GM12892 (cell line): ENCODE measurements at regions not wholly inside any gene's neighbourhood (a gene's known extent, or its start where the extent isn't known, plus 50 kb on each side); places are given as distances from the start of the nearest gene placed in this dataset.

Experiments used
- POLR2A ChIP-seq: IDR thresholded peaks from 2 replicates; pipeline ENCODE4 v1.6.1; 2011; ENCODE audit warnings: low read depth, low read length, control low read depth
- POLR2AphosphoS5 ChIP-seq: IDR thresholded peaks from 2 replicates; pipeline ENCODE4 v1.6.1; 2011; ENCODE audit warnings: low read depth, low read length, control low read depth
- TAF1 ChIP-seq: IDR thresholded peaks from 2 replicates; pipeline ENCODE4 v1.6.1; 2011; ENCODE audit warnings: low read depth, mild to moderate bottlenecking, control low read depth, low read length, borderline replicate concordance

GRCh38 chr5:106766916-106767315 lies 903.8 kb downstream of the EFNA5 start:
- TF ChIP-seq POLR2A (no peak), POLR2AphosphoS5 (no peak), TAF1 (no peak)
